HG02763 (cell line): ENCODE measurements at regions not wholly inside any gene's neighbourhood (a gene's known extent, or its start where the extent isn't known, plus 50 kb on each side); places are given as distances from the start of the nearest gene placed in this dataset.
"Not testable (repeated sequence)": the region's sequence is repeated elsewhere in the genome, so short reads cannot be mapped to it uniquely, and the experiment has no call there.

Source experiments
- ATAC-seq: cut with Tn5 transposase; IDR thresholded peaks from one replicate; pipeline ENCODE4 v1.9.1; 2021; ENCODE audit warnings: mild to moderate bottlenecking, moderate library complexity; ENCODE audit not compliant: unreplicated experiment

DNA sequence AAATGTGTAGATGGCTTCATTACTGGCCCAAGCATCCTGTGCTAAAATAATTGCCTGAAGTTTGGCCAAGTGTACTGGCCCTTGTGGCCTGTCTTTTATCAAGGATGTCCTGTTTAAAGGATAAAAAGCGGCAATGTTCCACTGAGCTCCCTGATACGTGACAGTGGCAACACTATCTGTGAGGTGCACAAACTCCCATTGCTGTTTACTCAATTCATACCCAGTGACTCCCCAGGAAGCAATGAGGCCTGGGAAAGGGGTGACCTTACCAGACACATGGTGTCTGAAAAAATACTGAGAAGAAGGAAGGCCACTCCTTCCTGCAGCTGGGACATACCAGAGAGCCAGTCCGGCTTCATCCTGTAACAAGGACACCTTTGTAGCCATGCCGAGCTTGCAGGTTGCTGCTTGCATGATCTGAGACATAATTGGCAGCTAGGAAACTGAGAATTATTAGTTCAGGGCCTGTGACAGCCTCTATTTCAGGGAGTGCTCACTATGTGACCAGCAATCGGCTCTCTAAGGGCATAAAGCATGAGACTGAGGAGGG is 198.5 kb upstream of the LRATD1 start:
- ATAC-seq, result no peak

DNA sequence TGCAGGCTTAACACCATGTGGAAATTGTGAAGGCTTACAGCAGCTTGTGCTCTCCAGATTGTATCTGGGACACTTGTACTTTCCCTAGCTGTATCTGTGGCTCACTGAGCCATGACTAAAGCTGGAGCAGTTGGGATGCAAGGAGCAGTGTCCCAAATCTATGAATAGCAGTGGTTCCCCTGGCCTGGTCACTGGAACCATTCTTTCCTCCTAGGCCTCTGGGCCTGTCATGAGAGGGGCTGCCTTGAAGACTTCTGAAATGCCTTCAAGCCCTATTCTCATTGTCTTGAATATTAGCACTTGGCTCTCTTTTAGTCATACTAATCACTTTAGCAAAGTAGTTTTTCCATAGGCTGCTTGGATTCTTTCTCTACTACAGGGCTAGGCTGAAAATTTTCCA is 186.8 kb upstream of the LRATD1 start:
- ATAC-seq, result no peak

DNA sequence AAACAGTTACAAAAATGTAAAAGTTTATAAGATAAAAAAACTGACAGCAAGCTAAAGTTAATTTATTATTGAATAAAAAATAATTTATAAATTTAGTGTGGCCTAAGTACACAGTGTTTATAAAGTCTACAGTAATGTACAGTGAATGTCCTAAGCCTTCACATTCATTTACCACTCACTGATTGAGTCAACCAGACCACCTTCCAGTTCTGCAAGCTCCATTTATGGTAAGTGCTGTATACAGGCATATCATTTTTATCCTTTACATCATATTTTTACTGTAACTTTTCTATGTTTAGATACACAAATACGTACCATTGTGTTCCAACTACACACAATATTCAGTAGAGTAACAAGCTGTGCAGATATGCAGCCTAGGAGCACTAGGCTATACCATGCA is 184.2 kb upstream of the LRATD1 start:
- ATAC-seq, result no peak

DNA sequence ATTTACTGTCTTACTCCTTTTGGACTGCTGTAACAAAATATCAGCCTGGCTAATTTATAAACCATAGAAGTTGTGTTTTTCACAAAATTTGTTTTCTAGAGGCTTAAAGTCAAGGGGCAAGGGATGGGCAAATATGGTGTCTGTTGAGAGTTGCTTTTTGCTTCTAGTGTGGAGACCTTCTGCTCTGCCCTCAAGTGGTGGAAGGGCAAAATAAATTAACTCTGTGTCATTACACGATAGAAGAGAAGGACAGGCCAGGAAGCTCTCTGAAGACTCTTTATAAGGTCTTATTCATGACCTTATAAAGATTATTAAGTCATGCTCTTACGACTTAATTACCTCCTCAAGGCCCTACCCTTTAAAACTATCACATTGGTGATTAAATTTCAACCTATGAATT is 181.2 kb upstream of the LRATD1 start:
- ATAC-seq, result no peak

DNA sequence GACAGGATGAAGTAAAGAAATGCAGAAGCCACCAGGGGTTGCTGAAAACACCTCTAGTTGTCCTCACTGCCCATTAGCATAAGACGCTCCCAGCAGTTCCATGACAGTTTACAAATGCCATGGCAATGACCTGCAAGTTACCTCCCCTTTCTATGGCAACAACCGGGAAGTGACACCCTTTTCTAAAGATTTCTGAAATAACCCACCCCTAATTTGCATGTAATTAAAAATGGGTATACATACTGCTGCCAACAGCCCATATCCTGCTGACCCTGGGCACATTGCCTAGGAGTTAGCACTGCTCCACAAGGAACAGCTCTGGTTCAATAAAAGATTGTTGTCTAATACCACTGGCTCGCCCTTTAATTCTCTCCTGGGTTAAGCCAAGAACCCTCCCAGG is 178.3 kb upstream of the LRATD1 start:
- no peak for ATAC-seq

DNA sequence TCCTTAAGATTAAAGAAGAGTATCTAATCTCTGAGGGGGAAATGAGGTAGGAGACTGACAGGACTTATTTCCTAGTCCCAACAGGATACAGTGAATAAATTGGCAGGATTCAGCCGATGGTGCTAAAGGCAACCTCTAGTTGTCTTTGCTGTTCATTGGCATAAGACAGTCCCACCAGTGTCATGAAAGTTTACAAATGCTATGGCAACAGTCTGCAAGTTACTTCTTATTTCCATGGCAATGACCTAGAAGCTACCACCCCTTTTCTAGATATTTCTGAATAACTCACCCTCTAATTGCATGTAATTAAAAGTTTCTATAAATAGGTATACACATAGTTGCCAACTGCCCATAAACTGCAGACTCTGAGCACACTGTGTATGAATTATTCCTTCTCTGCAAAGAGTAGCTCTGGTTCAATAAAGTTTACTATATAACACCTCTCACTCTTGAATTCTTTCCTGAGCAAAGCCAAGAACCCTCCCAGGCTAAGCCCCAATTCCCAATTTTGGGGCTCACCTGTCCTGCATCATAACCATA is 172.7 kb upstream of the LRATD1 start:
- ATAC-seq, result no peak

DNA sequence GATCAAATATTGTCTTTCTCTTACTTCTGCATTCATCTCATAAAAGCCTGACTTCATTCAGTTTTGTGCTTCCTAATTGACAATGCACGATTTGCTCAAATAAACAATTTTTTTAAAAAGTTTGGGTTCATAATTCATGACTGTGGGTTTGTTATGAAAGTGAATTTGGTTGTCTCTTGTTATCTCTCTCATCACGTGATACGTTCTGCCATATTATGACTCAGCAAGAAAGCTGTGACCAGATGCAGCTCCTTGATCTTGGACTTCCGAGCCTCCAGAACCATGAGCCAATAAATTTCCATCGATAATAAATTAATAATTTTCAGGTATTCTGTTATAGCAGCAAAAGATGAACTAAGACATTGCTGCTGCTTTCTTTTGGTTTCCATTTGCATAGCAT is 156.5 kb upstream of the LRATD1 start:
- ATAC-seq, result no peak

DNA sequence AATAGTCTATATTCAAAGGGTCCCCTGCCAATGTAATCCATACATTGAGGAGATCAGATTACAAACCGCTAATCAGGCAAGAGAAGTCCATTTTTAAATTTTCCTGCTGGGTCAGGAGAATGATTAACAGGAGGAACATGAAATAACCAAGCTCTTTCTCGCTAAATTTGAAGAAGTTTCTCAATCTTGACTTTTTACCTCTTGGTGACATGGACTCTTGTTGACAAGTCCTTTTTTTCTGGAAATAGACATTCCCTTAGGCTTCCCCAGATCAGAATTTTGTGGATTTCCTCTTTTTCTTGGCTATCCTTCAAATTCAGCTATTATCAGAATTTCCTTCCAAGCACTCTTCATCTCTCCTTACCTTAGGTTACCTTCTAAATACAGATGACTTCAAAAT is 153.0 kb upstream of the LRATD1 start:
- no peak for ATAC-seq

DNA sequence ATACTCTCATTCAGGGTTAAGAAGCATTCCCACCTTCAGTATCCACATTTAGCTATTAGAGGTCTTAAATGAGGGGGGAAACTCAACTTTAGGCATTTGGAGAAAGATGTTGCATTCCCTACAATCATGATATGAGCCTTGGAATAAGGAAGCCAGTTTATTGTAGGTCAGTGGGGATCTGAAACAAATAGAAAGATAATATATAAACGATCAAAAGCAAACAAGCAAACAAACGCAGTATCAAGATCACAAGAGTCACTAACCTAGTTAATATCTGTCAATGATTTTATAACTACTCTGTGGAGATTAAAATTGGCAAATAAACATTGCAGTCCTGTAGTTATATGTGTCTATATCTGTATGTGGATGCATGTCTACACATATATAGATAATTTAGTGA is 152.4 kb upstream of the LRATD1 start:
- ATAC-seq, result no peak

DNA sequence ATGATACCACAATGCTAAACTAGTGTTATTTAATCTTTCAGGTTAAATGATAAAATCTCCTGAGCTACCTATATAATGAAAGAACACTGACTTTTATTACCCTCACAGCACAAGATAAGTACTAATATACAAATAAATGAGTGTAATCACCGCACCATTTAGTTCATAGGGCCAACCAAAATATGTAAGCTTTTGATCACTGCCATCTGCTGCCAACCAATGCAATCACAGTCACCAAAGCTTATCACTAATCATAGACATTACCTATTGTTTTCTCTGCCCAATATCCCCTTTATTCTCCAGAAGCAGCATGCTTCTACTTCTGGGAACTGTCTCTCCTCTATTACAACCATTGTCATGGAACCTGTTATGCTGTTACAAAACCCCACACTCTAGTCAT is 151.6 kb upstream of the LRATD1 start:
- no peak for ATAC-seq

DNA sequence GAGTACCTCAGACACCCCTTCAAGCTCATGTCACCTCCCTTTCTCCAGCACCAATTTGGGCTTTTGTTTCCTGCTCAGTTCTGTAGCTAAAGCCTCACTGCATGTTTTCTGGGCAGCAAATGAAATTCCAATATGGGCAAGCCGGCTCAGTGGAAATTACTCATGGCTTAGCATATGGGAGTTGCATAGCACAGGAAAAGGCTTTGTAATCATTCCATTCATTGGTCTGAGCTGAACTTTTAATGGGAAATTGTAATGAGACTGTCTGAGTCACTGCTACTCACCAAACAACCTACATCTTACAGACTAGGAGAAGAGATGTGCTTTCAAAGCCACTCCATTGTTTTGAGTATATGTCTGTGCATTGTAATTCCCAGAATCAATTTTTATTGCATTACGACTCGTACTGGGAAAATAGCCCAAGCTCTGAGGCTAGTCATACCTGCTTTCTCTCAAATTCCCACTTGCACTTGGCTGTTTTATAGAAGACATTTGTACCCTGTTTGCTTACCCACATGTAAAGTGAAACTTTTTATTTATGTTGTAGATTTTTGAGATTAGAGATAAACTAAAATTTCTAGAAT is 139.5 kb upstream of the LRATD1 start:
- ATAC-seq, result no peak

DNA sequence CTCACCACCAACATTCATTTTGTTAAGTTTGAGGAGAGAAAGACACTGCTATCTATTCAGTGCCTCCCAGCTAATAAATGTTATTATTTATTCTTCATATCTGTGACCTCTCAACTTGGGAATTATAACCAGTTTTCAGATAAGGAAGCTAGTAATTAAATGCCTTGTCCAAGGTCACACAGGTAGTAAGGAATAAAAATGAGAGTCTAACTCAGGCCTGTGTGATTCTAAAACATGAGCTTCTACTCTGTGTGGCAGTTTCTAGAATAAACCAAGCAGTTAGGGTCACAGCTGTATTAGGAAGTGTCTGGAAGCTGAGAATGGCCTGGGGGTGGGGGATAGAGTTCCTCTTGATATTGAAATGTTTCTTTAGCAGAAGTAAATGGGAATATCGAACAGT is 137.8 kb upstream of the LRATD1 start:
- ATAC-seq, result no peak

DNA sequence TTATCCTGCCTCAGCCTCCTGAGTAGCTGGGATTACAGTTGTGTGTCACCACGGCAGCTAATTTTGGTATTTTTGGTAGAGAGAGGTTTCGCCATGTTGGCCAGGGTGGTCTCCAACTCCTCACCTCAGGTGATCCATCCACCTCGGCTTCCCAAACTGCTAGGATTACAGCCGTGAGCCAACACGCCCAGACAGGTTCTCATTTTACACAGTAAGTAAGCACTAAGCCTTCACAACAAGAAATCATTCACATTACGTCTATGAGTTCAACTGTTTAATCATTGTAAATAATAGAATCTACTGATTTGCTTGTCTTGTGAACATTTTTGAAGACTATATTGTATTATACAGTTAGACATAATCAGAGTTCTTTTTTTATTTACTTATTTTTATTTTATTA is 131.5 kb upstream of the LRATD1 start:
- ATAC-seq, result no peak

DNA sequence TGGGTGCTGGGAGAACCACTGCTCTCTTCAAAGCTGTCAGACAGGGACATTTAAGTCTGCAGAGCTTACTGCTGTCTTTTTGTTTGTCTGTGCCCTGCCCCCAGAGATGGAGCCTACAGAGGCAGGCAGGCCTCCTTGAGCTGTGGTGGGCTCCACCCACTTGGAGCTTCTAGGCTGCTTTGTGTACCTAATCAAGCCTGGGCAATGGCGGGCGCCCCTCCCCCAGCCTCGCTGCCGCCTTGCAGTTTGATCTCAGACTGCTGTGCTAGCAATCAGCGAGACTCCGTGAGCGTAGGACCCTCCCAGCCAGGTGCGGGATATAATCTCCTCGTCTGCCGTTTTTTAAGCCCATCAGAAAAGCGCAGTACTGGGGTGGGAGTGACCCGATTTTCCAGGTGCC is 125.6 kb upstream of the LRATD1 start:
- not testable (repeated sequence) for ATAC-seq

DNA sequence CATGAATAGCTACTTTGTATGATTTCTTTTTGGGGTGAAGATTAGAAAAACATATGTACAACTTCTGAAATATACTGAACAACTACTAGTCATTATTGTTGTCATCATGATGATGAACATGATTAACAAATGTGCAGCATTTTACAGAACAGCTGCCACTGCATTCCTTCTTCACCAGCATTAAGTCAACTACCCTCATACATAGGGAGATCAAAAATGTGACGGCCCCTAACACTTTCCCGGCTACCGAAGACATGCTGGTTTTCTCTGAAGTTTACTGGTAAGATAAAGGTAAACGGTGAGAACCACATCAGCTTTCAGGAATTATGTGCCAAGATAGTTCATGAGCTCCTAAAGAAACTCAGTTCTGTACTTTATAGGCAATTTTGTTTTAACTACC is 121.0 kb upstream of the LRATD1 start:
- ATAC-seq, result no peak

DNA sequence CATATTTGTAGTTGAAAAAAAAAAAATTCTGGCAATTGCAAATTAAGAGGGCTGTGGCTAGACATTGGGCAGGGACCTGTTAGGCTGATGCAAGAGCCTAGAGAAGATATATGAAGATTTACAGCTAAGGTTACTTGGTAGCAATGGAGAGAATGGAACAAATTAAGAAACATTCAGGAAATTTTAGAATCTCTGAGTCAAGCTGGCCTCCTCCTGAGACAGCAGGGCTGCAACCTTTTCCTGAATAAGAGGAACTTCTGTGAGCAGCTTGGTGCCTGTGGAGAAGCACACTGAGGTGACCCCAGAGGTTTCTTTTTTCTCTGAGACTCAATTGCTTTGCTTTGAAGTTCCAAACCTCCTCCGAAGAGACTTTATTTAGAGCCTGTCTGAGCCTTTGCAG is 118.6 kb upstream of the LRATD1 start:
- no peak for ATAC-seq

DNA sequence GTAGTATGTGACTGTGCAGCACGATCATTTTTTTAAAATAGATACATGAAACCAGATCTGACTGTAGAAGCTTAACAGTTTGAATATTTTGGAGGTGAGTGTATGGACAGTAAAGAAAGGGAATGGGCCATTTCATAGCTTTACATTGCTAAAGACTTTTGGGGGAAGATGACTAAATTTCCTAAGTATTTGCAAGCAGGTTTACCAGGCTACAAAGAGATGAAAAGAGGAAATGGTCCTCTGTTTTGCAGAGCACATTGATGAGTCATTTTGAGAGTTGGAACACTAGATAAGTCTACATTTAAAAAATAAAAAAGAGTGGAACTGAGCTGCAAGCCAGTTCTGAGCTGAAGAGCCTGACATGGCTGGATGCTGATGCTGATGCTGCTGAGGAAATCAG is 115.7 kb upstream of the LRATD1 start:
- no peak for ATAC-seq

DNA sequence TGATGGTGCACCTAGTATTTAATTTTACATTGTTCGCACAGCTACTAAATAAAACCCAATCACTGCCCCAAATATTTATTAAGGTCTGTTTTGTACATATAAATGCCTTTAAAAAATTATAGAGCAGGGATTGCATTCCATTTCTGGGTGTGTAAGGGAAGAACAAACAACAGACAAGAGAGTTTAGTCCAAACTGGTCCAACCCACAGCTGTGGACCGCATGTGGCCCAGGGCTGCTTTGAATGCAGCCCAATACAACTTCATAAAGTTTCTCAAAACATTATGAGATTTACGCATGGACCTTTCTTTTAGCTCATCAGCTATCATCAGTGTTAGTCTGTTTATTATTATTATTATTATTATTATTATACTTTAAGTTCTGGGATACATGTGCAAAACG is 114.8 kb upstream of the LRATD1 start:
- no peak for ATAC-seq

DNA sequence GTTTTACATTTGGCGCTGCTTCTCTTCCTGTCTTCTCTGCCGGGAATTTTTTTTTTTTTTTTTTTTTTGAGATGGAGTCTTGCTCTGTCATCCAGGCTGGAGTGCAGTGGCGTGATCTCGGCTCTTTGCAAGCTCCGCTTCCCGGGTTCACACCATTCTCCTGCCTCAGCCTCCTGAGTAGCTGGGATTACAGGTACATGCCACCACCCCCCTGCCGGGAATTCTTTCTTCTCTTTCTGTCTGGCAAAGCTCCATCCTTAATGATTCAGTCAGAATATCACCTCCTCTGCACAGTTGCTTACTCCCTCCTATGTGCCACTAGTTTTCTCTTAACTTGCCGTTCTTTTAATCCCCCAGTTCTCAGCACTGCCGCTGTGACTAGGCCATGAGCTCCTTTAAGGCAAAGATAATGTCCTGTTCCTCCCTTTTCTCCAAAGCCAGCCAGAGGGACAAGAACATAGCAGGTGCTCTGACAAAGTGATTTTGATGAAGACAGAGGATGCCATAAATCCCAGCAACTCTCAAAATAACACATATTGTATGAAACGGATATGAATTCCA is 112.1 kb upstream of the LRATD1 start:
- ATAC-seq, result no peak

DNA sequence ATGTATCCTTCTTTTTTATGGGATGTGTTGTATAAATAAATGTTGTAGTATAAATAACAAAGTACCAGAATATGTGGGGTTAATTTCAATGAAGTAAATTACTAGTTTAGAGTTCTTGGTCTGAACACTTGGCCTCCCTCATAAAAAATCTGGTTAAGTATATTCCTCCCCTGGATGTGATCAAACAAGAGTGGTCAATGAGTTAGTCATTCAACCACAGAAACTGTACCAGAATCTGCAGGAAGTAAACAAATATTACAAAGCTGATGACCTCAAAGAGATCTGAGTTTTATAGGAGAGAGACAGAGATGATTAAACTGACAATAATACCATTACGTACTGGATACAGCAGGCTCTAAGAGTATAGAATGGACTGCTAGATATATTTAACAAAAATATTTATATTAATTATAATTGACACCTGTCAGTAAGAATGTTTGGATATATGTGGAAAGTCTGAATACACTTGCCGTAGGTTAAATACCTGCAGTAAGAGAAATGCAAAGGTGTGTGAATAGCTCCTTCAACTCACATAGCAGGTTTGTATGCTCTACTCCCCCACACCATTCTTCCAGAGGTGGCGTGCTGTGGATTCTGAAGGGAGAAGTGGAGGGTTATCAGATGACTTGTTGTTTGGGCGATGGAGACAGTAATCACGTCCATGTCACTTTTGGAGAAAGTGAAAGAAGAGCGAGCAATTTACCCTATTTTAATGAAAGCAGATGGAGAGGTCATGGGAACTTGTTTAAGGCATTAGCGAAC is 108.3 kb upstream of the LRATD1 start:
- no peak for ATAC-seq

DNA sequence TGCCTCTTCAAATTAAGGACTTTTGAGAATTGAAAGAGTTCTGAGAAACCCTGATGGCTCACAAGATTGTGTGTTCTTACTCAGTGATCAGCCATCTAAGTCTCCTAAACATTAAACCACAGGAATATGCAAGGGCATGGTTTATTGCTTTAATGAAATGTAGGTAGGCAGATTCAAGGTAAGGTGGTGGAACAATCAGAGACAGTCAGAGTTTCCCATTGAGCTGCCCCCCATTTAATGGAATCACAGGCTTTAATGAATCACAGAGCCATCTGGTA is 107.8 kb upstream of the LRATD1 start:
- no peak for ATAC-seq

DNA sequence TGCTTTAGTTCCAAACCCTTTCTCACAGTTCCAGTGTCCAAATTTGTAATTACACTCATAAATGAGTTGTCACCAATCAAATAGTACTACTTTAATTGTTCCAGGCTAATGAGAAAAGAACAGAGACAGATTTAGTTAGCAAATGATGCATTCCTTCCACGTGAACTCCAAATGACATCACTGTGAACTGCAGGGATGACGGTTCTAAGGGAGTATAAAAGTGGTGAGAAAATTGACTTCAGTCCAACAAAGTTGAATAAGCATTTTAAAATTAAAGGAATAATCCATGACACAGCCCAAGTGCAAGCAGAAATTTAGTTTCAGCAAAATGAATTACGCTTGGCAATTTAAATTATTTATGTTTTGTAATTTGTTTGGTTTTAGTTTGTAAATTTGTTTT is 102.0 kb upstream of the LRATD1 start:
- no peak for ATAC-seq
